ENCODE measurements at regions not wholly inside any gene's neighbourhood (a gene's known extent, or its start where the extent isn't known, plus 50 kb on each side); places are given as distances from the start of the nearest gene placed in this dataset.

- H3K27ac ChIP-seq, result no peak overlapping the region
- TF ChIP-seq POLR2A (IDR thresholded peaks at IDR 0.05) (no peak), POLR2AphosphoS5 (IDR thresholded peaks at IDR 0.05) (no peak), EP300 (IDR thresholded peaks at IDR 0.05) (no peak)
- TF ChIP-seq, protein P1, sequence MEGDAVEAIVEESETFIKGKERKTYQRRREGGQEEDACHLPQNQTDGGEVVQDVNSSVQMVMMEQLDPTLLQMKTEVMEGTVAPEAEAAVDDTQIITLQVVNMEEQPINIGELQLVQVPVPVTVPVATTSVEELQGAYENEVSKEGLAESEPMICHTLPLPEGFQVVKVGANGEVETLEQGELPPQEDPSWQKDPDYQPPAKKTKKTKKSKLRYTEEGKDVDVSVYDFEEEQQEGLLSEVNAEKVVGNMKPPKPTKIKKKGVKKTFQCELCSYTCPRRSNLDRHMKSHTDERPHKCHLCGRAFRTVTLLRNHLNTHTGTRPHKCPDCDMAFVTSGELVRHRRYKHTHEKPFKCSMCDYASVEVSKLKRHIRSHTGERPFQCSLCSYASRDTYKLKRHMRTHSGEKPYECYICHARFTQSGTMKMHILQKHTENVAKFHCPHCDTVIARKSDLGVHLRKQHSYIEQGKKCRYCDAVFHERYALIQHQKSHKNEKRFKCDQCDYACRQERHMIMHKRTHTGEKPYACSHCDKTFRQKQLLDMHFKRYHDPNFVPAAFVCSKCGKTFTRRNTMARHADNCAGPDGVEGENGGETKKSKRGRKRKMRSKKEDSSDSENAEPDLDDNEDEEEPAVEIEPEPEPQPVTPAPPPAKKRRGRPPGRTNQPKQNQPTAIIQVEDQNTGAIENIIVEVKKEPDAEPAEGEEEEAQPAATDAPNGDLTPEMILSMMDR (IDR thresholded peaks at IDR 0.05), result no peak
- no peaks in the 10 kb centered on the region for H3K9me3 ChIP-seq
- H3K4me1 ChIP-seq, result no peaks in the 10 kb centered on the region
- DNase-seq (no peak), ATAC-seq (ENCODE audit: low FRiP score in 2 of 2) (no peak)
- H3K4me3 ChIP-seq, result no peak overlapping the region
- H3K36me3 ChIP-seq, result no peaks in the 10 kb centered on the region
- WGBS, 2 donors, result 68 to 82% methylated on average over 4 of the region's 4 CpGs
- H3K27me3 ChIP-seq, result no peaks in the 10 kb centered on the region
Measured at GRCh38 chr11:90757849-90758494, 535.1 kb upstream of the CHORDC1 start.

- Histone ChIP-seq H3K27ac (no peak overlapping the region), H3K4me1 (no peaks in the 10 kb centered on the region), H3K4me3 (no peak overlapping the region), H3K9me3 (no peaks in the 10 kb centered on the region), H3K36me3 (no peaks in the 10 kb centered on the region), H3K27me3 (no peaks in the 10 kb centered on the region)
- ATAC-seq (ENCODE audit: low FRiP score in 2 of 2) (no peak), DNase-seq (no peak)
- TF ChIP-seq POLR2A (IDR thresholded peaks at IDR 0.05) (no peak), EP300 (IDR thresholded peaks at IDR 0.05) (no peak), POLR2AphosphoS5 (IDR thresholded peaks at IDR 0.05) (no peak)
- TF ChIP-seq, protein P1 (IDR thresholded peaks at IDR 0.05), result no peak
- 57 to 59% methylated on average over 1 of the region's 1 CpG for WGBS, 2 donors
Measured at GRCh38 chr11:90756617-90757016, 533.8 kb upstream of the CHORDC1 start.

DNA sequence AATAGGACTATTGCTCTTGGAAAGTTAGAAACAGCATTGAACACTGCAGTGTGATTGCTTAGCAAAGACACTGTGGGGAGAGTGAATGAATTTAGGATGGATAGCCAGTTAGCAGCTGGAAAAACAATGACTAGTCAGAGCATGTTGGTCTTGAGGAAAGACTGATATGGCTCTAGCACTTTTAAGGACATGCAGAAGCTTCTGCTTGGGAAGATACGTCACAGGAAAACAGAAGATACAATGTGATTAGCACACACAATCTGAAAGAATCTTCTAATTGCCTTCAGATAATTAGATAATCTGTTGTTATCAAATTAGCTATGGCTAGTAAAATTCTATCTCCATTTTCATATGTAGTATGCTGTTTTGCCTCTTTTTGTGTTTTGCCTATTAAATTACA is 530.7 kb upstream of the CHORDC1 start:
- H3K36me3 ChIP-seq, result no peaks in the 10 kb centered on the region
- H3K27me3 ChIP-seq, result no peaks in the 10 kb centered on the region
- no peak overlapping the region for H3K27ac ChIP-seq
- no peak for ATAC-seq (ENCODE audit: low FRiP score in 2 of 2)
- DNase-seq, result no peak
- no peaks in the 10 kb centered on the region for H3K4me1 ChIP-seq
- 75 to 81% methylated on average over 1 of the region's 1 CpG for WGBS, 2 donors
- no peak overlapping the region for H3K4me3 ChIP-seq
- TF ChIP-seq POLR2A (IDR thresholded peaks at IDR 0.05), result no peak
- TF ChIP-seq, protein P1 (IDR thresholded peaks at IDR 0.05), result no peak
- no peak for TF ChIP-seq POLR2AphosphoS5 (IDR thresholded peaks at IDR 0.05)
- TF ChIP-seq EP300 (IDR thresholded peaks at IDR 0.05), result no peak
- H3K9me3 ChIP-seq, result no peaks in the 10 kb centered on the region

- WGBS, 2 donors, result 46 to 69% methylated on average over 2 of the region's 2 CpGs
- ATAC-seq (ENCODE audit: low FRiP score in 2 of 2) (no peak), DNase-seq (no peak)
- no peak overlapping the region for H3K4me3 ChIP-seq
- H3K36me3 ChIP-seq, result no peaks in the 10 kb centered on the region
- peaks cover 0 to 16% (median 5%) of the 10 kb centered on the region in 4 donors for H3K9me3 ChIP-seq
- H3K4me1 ChIP-seq, result no peaks in the 10 kb centered on the region
- TF ChIP-seq POLR2AphosphoS5 (IDR thresholded peaks at IDR 0.05) (no peak), POLR2A (IDR thresholded peaks at IDR 0.05) (no peak), EP300 (IDR thresholded peaks at IDR 0.05) (no peak)
- TF ChIP-seq, protein P1 (IDR thresholded peaks at IDR 0.05), result no peak
- H3K27me3 ChIP-seq, result no peaks in the 10 kb centered on the region
- H3K27ac ChIP-seq, result no peak overlapping the region
Measured at GRCh38 chr11:90747057-90747456, 524.2 kb upstream of the CHORDC1 start.

DNA sequence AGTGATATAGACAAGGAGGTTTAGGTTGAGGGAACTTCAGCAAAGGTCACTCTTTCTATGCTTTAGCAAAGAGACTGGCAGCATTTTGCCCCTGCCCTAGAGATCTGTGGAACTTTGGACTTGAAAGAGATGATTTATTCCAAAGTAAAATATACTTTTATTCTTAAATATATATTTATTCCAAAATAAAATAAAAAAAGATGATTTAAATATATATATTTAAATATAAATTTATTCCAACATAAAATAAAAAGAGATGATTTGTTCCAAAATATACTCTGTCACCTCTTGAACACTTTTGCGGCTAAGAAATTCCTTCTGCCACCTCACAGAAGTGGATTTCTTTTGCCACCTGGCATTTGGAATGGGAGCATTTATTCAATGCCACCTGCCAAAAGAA is 521.3 kb upstream of the CHORDC1 start:
- H3K9me3 ChIP-seq, result peaks cover 0 to 16% (median 5%) of the 10 kb centered on the region in 4 donors
- 0 to 71% methylated on average over 1 of the region's 1 CpG for whole genome bisulfite sequencing, 2 donors
- no peaks in the 10 kb centered on the region for H3K36me3 ChIP-seq
- no peak overlapping the region for H3K27ac ChIP-seq
- ATAC-seq (ENCODE audit: low FRiP score in 2 of 2) (no peak), DNase-seq (no peak)
- TF ChIP-seq EP300 (IDR thresholded peaks at IDR 0.05) (no peak), POLR2A (IDR thresholded peaks at IDR 0.05) (no peak), POLR2AphosphoS5 (IDR thresholded peaks at IDR 0.05) (no peak)
- TF ChIP-seq, protein P1 (IDR thresholded peaks at IDR 0.05), result no peak
- no peak overlapping the region for H3K4me3 ChIP-seq
- H3K4me1 ChIP-seq, result no peaks in the 10 kb centered on the region
- H3K27me3 ChIP-seq, result no peaks in the 10 kb centered on the region
